ENCODE measurements at regions not wholly inside any gene's neighbourhood (a gene's known extent, or its start where the extent isn't known, plus 50 kb on each side); places are given as distances from the start of the nearest gene placed in this dataset.

DNA sequence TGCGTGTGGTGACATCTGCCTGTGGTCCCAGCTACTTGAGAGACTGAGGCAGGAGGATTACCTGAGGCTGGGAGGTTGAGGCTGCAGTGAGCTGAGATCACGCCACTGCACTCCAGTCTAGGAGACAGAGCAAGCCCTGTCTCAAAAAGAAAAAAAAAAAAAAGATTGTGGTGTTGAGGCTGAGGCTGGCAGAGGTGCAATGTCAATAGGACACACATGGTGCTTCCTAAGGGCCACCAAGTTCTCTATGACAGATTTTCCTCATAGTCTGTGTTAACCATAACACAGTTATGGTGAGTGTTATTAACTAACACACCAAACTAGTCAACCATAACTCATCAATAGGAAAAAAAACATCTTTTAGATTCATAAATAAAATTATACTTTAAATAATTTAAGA lies 494.4 kb downstream of the TMX3 start:
- intact Hi-C loops (cut with DNase I; ENCODE audit: low total_unique reads), result no loop called here
- WGBS, 2 donors, result 77 to 80% methylated on average over 2 of the region's 2 CpGs
- no peak overlapping the region for H3K4me3 ChIP-seq (ENCODE audit: low read depth, poor library complexity, severe bottlenecking)
- TF ChIP-seq, protein P1, sequence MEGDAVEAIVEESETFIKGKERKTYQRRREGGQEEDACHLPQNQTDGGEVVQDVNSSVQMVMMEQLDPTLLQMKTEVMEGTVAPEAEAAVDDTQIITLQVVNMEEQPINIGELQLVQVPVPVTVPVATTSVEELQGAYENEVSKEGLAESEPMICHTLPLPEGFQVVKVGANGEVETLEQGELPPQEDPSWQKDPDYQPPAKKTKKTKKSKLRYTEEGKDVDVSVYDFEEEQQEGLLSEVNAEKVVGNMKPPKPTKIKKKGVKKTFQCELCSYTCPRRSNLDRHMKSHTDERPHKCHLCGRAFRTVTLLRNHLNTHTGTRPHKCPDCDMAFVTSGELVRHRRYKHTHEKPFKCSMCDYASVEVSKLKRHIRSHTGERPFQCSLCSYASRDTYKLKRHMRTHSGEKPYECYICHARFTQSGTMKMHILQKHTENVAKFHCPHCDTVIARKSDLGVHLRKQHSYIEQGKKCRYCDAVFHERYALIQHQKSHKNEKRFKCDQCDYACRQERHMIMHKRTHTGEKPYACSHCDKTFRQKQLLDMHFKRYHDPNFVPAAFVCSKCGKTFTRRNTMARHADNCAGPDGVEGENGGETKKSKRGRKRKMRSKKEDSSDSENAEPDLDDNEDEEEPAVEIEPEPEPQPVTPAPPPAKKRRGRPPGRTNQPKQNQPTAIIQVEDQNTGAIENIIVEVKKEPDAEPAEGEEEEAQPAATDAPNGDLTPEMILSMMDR (IDR thresholded peaks at IDR 0.05), result no peak
- TF ChIP-seq POLR2A (IDR thresholded peaks at IDR 0.05), result no peak
- no peak for DNase-seq (ENCODE audit: low spot score in 2 of 2)

DNA sequence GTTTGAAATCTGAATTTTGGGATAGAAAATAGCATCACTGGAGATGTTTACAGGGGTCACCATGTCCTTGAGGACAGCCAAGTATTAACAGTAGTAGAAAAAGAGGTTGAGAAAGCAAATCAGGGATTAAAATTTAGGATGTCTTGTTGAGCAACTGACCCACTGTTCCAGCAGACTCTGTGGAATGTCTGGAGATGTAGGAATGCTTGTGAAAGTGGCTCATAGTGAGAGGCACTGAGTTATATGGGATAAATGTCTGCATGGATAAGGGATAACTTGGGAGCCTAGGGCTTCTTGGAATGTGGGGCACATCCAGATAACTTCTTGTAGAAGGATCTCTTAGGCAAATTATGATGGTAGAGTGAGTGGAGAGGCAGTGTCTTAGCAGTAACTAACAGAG lies 495.0 kb downstream of the TMX3 start:
- intact Hi-C loops (cut with DNase I; ENCODE audit: low total_unique reads), result no loop called here
- no peak for DNase-seq (ENCODE audit: low spot score in 2 of 2)
- TF ChIP-seq, protein P1 (IDR thresholded peaks at IDR 0.05), result no peak
- TF ChIP-seq POLR2A (IDR thresholded peaks at IDR 0.05), result no peak
- H3K4me3 ChIP-seq (ENCODE audit: low read depth, poor library complexity, severe bottlenecking), result no peak overlapping the region

DNA sequence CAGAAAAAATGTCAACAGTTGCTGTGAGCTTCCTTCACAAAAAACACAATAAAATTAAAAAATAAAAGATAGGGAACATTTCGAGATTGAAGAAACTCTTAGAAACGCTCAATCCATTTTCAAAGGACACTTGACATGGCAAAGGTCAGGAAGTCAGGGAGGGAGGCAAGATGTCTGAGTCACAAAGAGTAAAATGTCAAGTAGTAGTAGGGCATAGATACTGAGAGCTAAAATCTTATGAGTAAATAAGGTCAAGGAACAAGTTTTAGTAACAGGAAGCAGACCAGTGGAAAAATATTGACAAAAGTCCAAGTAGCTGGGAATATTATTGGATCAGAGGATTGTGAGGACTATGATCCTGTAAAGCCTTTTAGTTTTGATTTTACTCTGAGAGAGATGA lies 495.6 kb downstream of the TMX3 start:
- TF ChIP-seq POLR2A (IDR thresholded peaks at IDR 0.05), result no peak
- TF ChIP-seq, protein P1 (IDR thresholded peaks at IDR 0.05), result no peak
- WGBS, 2 donors, result 75 to 88% methylated on average over 2 of the region's 2 CpGs
- no peak overlapping the region for H3K4me3 ChIP-seq (ENCODE audit: low read depth, poor library complexity, severe bottlenecking)
- intact Hi-C loops (cut with DNase I; ENCODE audit: low total_unique reads), result no loop called here
- DNase-seq (ENCODE audit: low spot score in 2 of 2), result no peak

DNA sequence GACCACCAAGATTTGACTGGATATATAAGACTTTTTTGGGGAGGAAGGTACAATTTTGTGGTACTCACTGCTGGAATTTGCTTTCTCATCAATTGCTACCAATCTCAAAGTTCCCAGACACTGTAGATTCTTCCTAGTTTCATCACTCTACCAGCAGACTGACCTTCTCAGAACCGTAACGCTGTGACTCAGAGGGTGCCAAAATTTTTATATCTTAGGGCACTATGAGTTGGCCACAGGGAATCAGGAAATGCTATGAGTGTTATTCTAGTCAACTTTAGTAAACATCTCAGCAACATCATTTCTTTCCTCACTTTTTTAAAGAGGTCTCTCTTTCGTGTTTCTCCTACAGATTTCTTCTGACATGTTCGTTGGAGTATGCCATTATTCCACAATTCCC lies 499.0 kb downstream of the TMX3 start:
- intact Hi-C loops (cut with DNase I; ENCODE audit: low total_unique reads), result no loop called here
- H3K4me3 ChIP-seq (ENCODE audit: low read depth, poor library complexity, severe bottlenecking), result no peak overlapping the region
- TF ChIP-seq, protein P1 (IDR thresholded peaks at IDR 0.05), result no peak
- no peak for TF ChIP-seq POLR2A (IDR thresholded peaks at IDR 0.05)
- 76 to 78% methylated on average over 4 of the region's 4 CpGs for WGBS, 2 donors
- no peak for DNase-seq (ENCODE audit: low spot score in 2 of 2)

DNA sequence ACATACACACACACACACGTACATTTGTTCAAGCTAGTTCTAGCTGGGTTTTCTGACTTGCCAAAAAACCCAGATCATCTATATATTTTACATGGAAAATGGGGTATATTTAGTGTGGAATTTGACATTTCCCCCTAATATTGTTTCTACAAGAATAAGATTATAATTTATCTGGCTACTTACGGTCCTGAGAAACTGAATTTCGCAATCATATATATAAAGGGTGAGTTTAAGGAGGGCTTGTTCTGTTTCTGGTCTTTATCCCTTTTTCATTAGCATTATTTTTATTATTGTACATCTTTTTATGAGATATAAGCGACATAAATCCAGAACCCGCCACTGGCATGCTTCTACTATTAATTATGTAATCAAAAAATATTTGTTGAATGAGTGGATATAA lies 528.9 kb downstream of the TMX3 start:
- DNase-seq (ENCODE audit: low spot score in 2 of 2), result no peak
- H3K4me3 ChIP-seq (ENCODE audit: low read depth, poor library complexity, severe bottlenecking), result no peak overlapping the region
- intact Hi-C loops (cut with DNase I; ENCODE audit: low total_unique reads), result no loop called here
- TF ChIP-seq, protein P1 (IDR thresholded peaks at IDR 0.05), result no peak
- no peak for TF ChIP-seq POLR2A (IDR thresholded peaks at IDR 0.05)
- 82 to 84% methylated on average over 5 of the region's 5 CpGs for WGBS, 2 donors

DNA sequence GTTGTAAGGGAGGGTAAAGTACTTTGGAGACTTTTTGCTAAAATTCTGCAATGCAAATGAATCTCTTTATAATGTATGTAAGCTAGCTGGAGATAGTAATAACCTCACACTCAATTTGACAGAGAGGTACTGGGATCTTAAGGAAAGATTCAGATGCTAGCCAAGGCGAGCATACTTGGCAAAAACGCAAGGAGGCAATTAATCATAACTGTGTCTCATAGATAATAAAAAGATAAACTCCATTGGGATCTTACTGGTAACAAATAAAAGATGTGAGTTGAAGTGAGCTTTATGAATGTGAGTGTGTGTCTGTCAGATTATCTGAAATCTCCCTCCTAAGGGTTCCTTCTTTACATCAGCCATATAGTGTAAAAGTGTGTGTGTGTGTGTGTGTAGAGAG lies 533.0 kb downstream of the TMX3 start:
- 26 to 28% methylated on average over 2 of the region's 2 CpGs for WGBS, 2 donors
- intact Hi-C loops (cut with DNase I; ENCODE audit: low total_unique reads), result no loop called here
- DNase-seq (ENCODE audit: low spot score in 2 of 2), result no peak
- TF ChIP-seq POLR2A (IDR thresholded peaks at IDR 0.05), result no peak
- TF ChIP-seq, protein P1 (IDR thresholded peaks at IDR 0.05), result no peak
- H3K4me3 ChIP-seq (ENCODE audit: low read depth, poor library complexity, severe bottlenecking), result no peak overlapping the region
